Ascending aorta (tissue), 2 donors: ENCODE measurements at regions not wholly inside any gene's neighbourhood (a gene's known extent, or its start where the extent isn't known, plus 50 kb on each side); places are given as distances from the start of the nearest gene placed in this dataset.

ENCODE experiments used
- DNase-seq, 2 donors: peaks; one replicate each; pipeline ENCODE4 v3.0.0-alpha.2; 2019; ENCODE audit warnings: low spot score in 2 of 2
- H3K27ac ChIP-seq, 2 donors: fragments of 200-600 bp; sonication (generic); one replicate each; pipeline ENCODE4 v1.5.1; 2016 to 2017; ENCODE audit warnings: mild to moderate bottlenecking in 1 of 2
- H3K27me3 ChIP-seq: fragments of 200-600 bp; sonication (generic); one replicate; pipeline ENCODE4 v1.5.1; 2017
- H3K36me3 ChIP-seq, 2 donors: fragments of 200-600 bp; sonication (generic); one replicate each; pipeline ENCODE4 v1.5.1; 2016
- H3K4me1 ChIP-seq, 2 donors: fragments of 200-600 bp; sonication (generic); one replicate each; pipeline ENCODE4 v1.5.1; 2016 to 2017; ENCODE audit warnings: mild to moderate bottlenecking in 1 of 2
- H3K4me3 ChIP-seq, 2 donors: fragments of 200-600 bp; sonication (generic); one replicate each; pipeline ENCODE4 v1.5.1; 2016 to 2017; ENCODE audit warnings: mild to moderate bottlenecking in 1 of 2
- H3K9me3 ChIP-seq, 2 donors: fragments of 200-600 bp; sonication (generic); one replicate each; pipeline ENCODE4 v1.5.1; 2016
- CTCF ChIP-seq, 3 experiments: fragments of 200-600 bp in 2 of 3; fragments of 450-650 bp in 1 of 3; sonication (generic) in 2 of 3; IDR thresholded peaks; one replicate each; pipeline ENCODE4 v1.5.1; 2016 to 2019; ENCODE audit warnings: antibody characterized with exemption in 3 of 3, mild to moderate bottlenecking in 1 of 3, moderate library complexity in 1 of 3
- intact Hi-C: fragments of 100-400 bp; cut with DNase I; formaldehyde crosslinking; loops from one replicate; pipeline ENCODE4 v1.15.1; 2023

GRCh38 chr3:188979669-188980310 is 192.0 kb upstream of the TPRG1 start:
- peaks cover 0 to 9% of the 10 kb centered on the region in 2 donors for H3K4me1 ChIP-seq

GRCh38 chr3:188993181-188993580 is 178.6 kb upstream of the TPRG1 start:
- TF ChIP-seq CTCF (IDR thresholded peaks at IDR 0.05), result no peak
- Histone ChIP-seq H3K27me3 (no peaks in the 10 kb centered on the region), H3K36me3 (no peaks in the 10 kb centered on the region), H3K27ac (no peak overlapping the region), H3K4me1 (no peaks in the 10 kb centered on the region), H3K9me3 (no peaks in the 10 kb centered on the region), H3K4me3 (no peak overlapping the region)
- intact Hi-C loops, result no loop called here
- no peak for DNase-seq

More at GRCh38 chr3:188979669-188980310, 192.0 kb upstream of the TPRG1 start:
- no peak for DNase-seq
- Histone ChIP-seq H3K4me3 (no peak overlapping the region), H3K36me3 (no peaks in the 10 kb centered on the region), H3K9me3 (no peaks in the 10 kb centered on the region), H3K27ac (no peak overlapping the region), H3K27me3 (no peaks in the 10 kb centered on the region)
- intact Hi-C loops, result loop anchor here (5.0 kb wide), 1 partner anchor 153 kb away; no protein-coding TSS in a partner anchor
- no peak for TF ChIP-seq CTCF (IDR thresholded peaks at IDR 0.05)

GRCh38 chr3:189001559-189001958 is 170.2 kb upstream of the TPRG1 start:
- Histone ChIP-seq H3K36me3 (no peaks in the 10 kb centered on the region), H3K4me1 (no peaks in the 10 kb centered on the region), H3K27ac (no peak overlapping the region), H3K4me3 (no peak overlapping the region), H3K27me3 (no peaks in the 10 kb centered on the region), H3K9me3 (no peaks in the 10 kb centered on the region)
- DNase-seq, result no peak
- intact Hi-C loops, result no loop called here
- TF ChIP-seq CTCF (IDR thresholded peaks at IDR 0.05), result no peak

GRCh38 chr3:189003410-189003809 is 168.4 kb upstream of the TPRG1 start:
- intact Hi-C loops, result no loop called here
- no peak for DNase-seq
- Histone ChIP-seq H3K9me3 (no peaks in the 10 kb centered on the region), H3K4me1 (no peaks in the 10 kb centered on the region), H3K27ac (no peak overlapping the region), H3K27me3 (no peaks in the 10 kb centered on the region), H3K36me3 (no peaks in the 10 kb centered on the region), H3K4me3 (no peak overlapping the region)
- no peak for TF ChIP-seq CTCF (IDR thresholded peaks at IDR 0.05)

GRCh38 chr3:189013224-189013888 is 158.4 kb upstream of the TPRG1 start:
- H3K4me3 ChIP-seq, result no peak overlapping the region
- no peaks in the 10 kb centered on the region for H3K36me3 ChIP-seq
- TF ChIP-seq CTCF (IDR thresholded peaks at IDR 0.05), result no peak
- intact Hi-C loops, result no loop called here
- DNase-seq, result no peak
- no peaks in the 10 kb centered on the region for H3K4me1 ChIP-seq
- H3K27ac ChIP-seq, result no peak overlapping the region
- H3K9me3 ChIP-seq, result peaks cover 0 to 14% of the 10 kb centered on the region in 2 donors
- H3K27me3 ChIP-seq, result no peaks in the 10 kb centered on the region
